H9 (cell line): ENCODE measurements at regions not wholly inside any gene's neighbourhood (a gene's known extent, or its start where the extent isn't known, plus 50 kb on each side); places are given as distances from the start of the nearest gene placed in this dataset.
"Not testable (repeated sequence)": the region's sequence is repeated elsewhere in the genome, so short reads cannot be mapped to it uniquely, and the experiment has no call there.

Experiments
- DNase-seq: peaks from one replicate; pipeline ENCODE4 v3.0.0-alpha.2; 2017
- H2AFZ ChIP-seq: one replicate; pipeline ENCODE4 v1.6.1; 2013; ENCODE audit warnings: mild to moderate bottlenecking, low read length, control low read depth, moderate library complexity
- H2AK5ac ChIP-seq: 2 replicates; pipeline ENCODE4 v1.6.1; 2013; ENCODE audit warnings: low read length, control low read depth, mixed read lengths; ENCODE audit not compliant: insufficient read length
- H2BK120ac ChIP-seq: one replicate; pipeline ENCODE4 v1.6.1; 2013; ENCODE audit warnings: low read depth, mild to moderate bottlenecking, low read length, control low read depth, inconsistent platforms; ENCODE audit not compliant: poor library complexity, severe bottlenecking
- H2BK12ac ChIP-seq: 2 replicates; pipeline ENCODE4 v1.6.1; 2013; ENCODE audit warnings: low read length, control low read depth, mixed read lengths, low read depth; ENCODE audit not compliant: insufficient read length
- H2BK15ac ChIP-seq: 2 replicates; pipeline ENCODE4 v1.6.1; 2013; ENCODE audit warnings: low read depth, low read length, control low read depth
- H2BK20ac ChIP-seq: one replicate; pipeline ENCODE4 v1.6.1; 2013; ENCODE audit warnings: low read depth, mild to moderate bottlenecking, low read length, control low read depth, inconsistent platforms; ENCODE audit not compliant: poor library complexity, severe bottlenecking
- H2BK5ac ChIP-seq: 2 replicates; pipeline ENCODE4 v1.6.1; 2013; ENCODE audit warnings: low read length, control low read depth, mixed read lengths; ENCODE audit not compliant: insufficient read length
- H3K14ac ChIP-seq: 2 replicates; pipeline ENCODE4 v1.6.1; 2013; ENCODE audit warnings: low read length, control low read depth; ENCODE audit not compliant: insufficient read depth
- H3K18ac ChIP-seq: 2 replicates; pipeline ENCODE4 v1.6.1; 2013; ENCODE audit warnings: low read depth, mild to moderate bottlenecking, mixed read lengths, low read length, control low read depth; ENCODE audit not compliant: insufficient read length
- H3K23ac ChIP-seq: 2 replicates; pipeline ENCODE4 v1.6.1; 2013; ENCODE audit warnings: low read length, control low read depth, mixed read lengths, low read depth; ENCODE audit not compliant: insufficient read length
- H3K23me2 ChIP-seq: 2 replicates; pipeline ENCODE4 v1.6.1; 2013; ENCODE audit warnings: low read depth, mild to moderate bottlenecking, mixed read lengths, low read length, control low read depth; ENCODE audit not compliant: insufficient read length, poor library complexity, severe bottlenecking
- H3K27ac ChIP-seq: 2 replicates; pipeline ENCODE4 v1.5.1; 2013; ENCODE audit warnings: low read length, control low read depth, mixed read lengths, low read depth; ENCODE audit not compliant: insufficient read length
- H3K27me3 ChIP-seq: 2 replicates; pipeline ENCODE4 v1.6.1; 2013; ENCODE audit warnings: low read length, control low read depth, inconsistent platforms; ENCODE audit not compliant: insufficient read depth
- H3K4ac ChIP-seq: 2 replicates; pipeline ENCODE4 v1.6.1; 2013; ENCODE audit warnings: low read depth, mild to moderate bottlenecking, control low read depth, inconsistent platforms, low read length, moderate library complexity
- H3K4me1 ChIP-seq: 2 replicates; pipeline ENCODE4 v1.6.1; 2013; ENCODE audit warnings: low read length, control low read depth, inconsistent platforms; ENCODE audit not compliant: insufficient read depth
- H3K4me2 ChIP-seq: 2 replicates; pipeline ENCODE4 v1.6.1; 2013; ENCODE audit warnings: low read length, control low read depth, mixed read lengths; ENCODE audit not compliant: insufficient read length, insufficient read depth
- H3K56ac ChIP-seq: 2 replicates; pipeline ENCODE4 v1.6.1; 2013; ENCODE audit warnings: low read depth, mild to moderate bottlenecking, mixed read lengths, low read length, control low read depth; ENCODE audit not compliant: insufficient read length
- H3K79me1 ChIP-seq: 2 replicates; pipeline ENCODE4 v1.6.1; 2013; ENCODE audit warnings: low read depth, mild to moderate bottlenecking, moderate library complexity, low read length, control low read depth, inconsistent platforms; ENCODE audit not compliant: insufficient read depth, poor library complexity, severe bottlenecking
- H3K79me2 ChIP-seq: 2 replicates; pipeline ENCODE4 v1.6.1; 2013; ENCODE audit warnings: low read length, control low read depth, inconsistent platforms; ENCODE audit not compliant: insufficient read depth
- H3K9ac ChIP-seq: 2 replicates; pipeline ENCODE4 v1.6.1; 2013; ENCODE audit warnings: low read length, control low read depth, mixed read lengths; ENCODE audit not compliant: insufficient read length; ENCODE audit errors: extremely low read depth
- H3K9me3 ChIP-seq: one replicate; pipeline ENCODE4 v1.6.1; 2013; ENCODE audit warnings: low read depth, low read length, inconsistent platforms; ENCODE audit not compliant: control insufficient read depth
- H3T11ph ChIP-seq: one replicate; pipeline ENCODE4 v1.6.1; 2013; ENCODE audit warnings: mild to moderate bottlenecking, low read length, control low read depth, inconsistent platforms
- H4K20me1 ChIP-seq: one replicate; pipeline ENCODE4 v1.6.1; 2013; ENCODE audit not compliant: control insufficient read depth, insufficient read length, insufficient read depth
- H4K5ac ChIP-seq: 2 replicates; pipeline ENCODE4 v1.6.1; 2013; ENCODE audit warnings: low read depth, mild to moderate bottlenecking, mixed read lengths, low read length, control low read depth; ENCODE audit not compliant: insufficient read length
- H4K8ac ChIP-seq: replicated peaks from 2 replicates; pipeline ENCODE4 v1.6.1; 2013; ENCODE audit warnings: low read length, control low read depth, mixed read lengths, low read depth; ENCODE audit not compliant: insufficient read length
- H4K91ac ChIP-seq: 2 replicates; pipeline ENCODE4 v1.6.1; 2013; ENCODE audit warnings: low read depth, mild to moderate bottlenecking, moderate library complexity, mixed read lengths, low read length, control low read depth; ENCODE audit not compliant: insufficient read length
- H3K27ac Mint-ChIP-seq, 3 experiments: 2 replicates in 2 of 3; 3 replicates in 1 of 3; pipeline ENCODE4 v1.8.0; 2020 to 2021; ENCODE audit warnings: mixed read lengths in 3 of 3, mild to moderate bottlenecking in 1 of 3, moderate library complexity in 1 of 3
- H3K27me3 Mint-ChIP-seq: 2 replicates; pipeline ENCODE4 v1.8.0; 2021; ENCODE audit warnings: low read depth, mild to moderate bottlenecking, moderate library complexity, mixed read lengths
- H3K36me3 Mint-ChIP-seq, 3 experiments: 2 replicates in 2 of 3; 3 replicates in 1 of 3; pipeline ENCODE4 v1.8.0; 2020 to 2021; ENCODE audit warnings: low read depth in 3 of 3, mixed read lengths in 3 of 3; ENCODE audit not compliant: insufficient read depth in 1 of 3
- H3K4me1 Mint-ChIP-seq, 2 experiments: 2 replicates each; pipeline ENCODE4 v1.8.0; 2020; ENCODE audit warnings: mixed read lengths in 2 of 2
- H3K4me3 Mint-ChIP-seq, 2 experiments: 2 replicates in 1 of 2; 3 replicates in 1 of 2; pipeline ENCODE4 v1.8.0; 2020 to 2021; ENCODE audit warnings: mild to moderate bottlenecking in 2 of 2, mixed read lengths in 2 of 2, moderate library complexity in 1 of 2
- H3K9me3 Mint-ChIP-seq, 2 experiments: 2 replicates in 1 of 2; 3 replicates in 1 of 2; pipeline ENCODE4 v1.8.0; 2020; ENCODE audit warnings: mild to moderate bottlenecking in 2 of 2, mixed read lengths in 2 of 2, moderate library complexity in 1 of 2
- WGBS: extraction: QIAGEN DNeasy Blood & Tissue Kit; methylation state at CpG from one replicate; pipeline ENCODE4 v1.1.7; 2013; ENCODE audit warnings: missing lambda C conversion rate, low lambda C conversion rate, mixed read lengths; ENCODE audit not compliant: insufficient read length; ENCODE audit errors: extremely low coverage; 5-methylcytosine and 5-hydroxymethylcytosine counted together

- not testable (repeated sequence) for H4K8ac ChIP-seq, H3K56ac ChIP-seq, DNase-seq, H3K4me1 ChIP-seq, H2BK120ac ChIP-seq, H3T11ph ChIP-seq, H3K27me3 Mint-ChIP-seq, H4K91ac ChIP-seq, H3K27ac Mint-ChIP-seq, H3K9ac ChIP-seq, H3K4ac ChIP-seq, H3K14ac ChIP-seq, H2BK20ac ChIP-seq, H3K27ac ChIP-seq, H3K9me3 Mint-ChIP-seq, H2BK12ac ChIP-seq, H3K9me3 ChIP-seq, H3K79me2 ChIP-seq, H3K36me3 Mint-ChIP-seq, H2AFZ ChIP-seq, H3K4me3 Mint-ChIP-seq, H3K23me2 ChIP-seq, H3K18ac ChIP-seq, H2BK5ac ChIP-seq, H3K27me3 ChIP-seq, H3K79me1 ChIP-seq, H3K4me1 Mint-ChIP-seq, H2AK5ac ChIP-seq, H3K23ac ChIP-seq, H3K4me2 ChIP-seq, H2BK15ac ChIP-seq, H4K20me1 ChIP-seq, H4K5ac ChIP-seq
- no CpG with 5 or more reads among the region's 1 CpG for whole genome bisulfite sequencing
Observed at GRCh38 chr1:83373018-83373417, 625.9 kb downstream of the TTLL7 start.

GRCh38 chr1:83369853-83370252, 629.1 kb downstream of the TTLL7 start:
- H4K20me1 ChIP-seq, H3K9me3 Mint-ChIP-seq, H4K5ac ChIP-seq, H3K18ac ChIP-seq, H3K36me3 Mint-ChIP-seq, H3K4ac ChIP-seq, H3K9me3 ChIP-seq, H3K27me3 ChIP-seq, H3K23me2 ChIP-seq, H2AK5ac ChIP-seq, H3K27me3 Mint-ChIP-seq, H3K4me2 ChIP-seq, H2BK120ac ChIP-seq, H2BK20ac ChIP-seq, H2BK15ac ChIP-seq, H2BK12ac ChIP-seq, H4K91ac ChIP-seq, H3K27ac ChIP-seq, H3K4me1 Mint-ChIP-seq, H3K56ac ChIP-seq, H3T11ph ChIP-seq, H3K4me3 Mint-ChIP-seq, H2AFZ ChIP-seq, H3K79me2 ChIP-seq, H3K9ac ChIP-seq, H3K27ac Mint-ChIP-seq, DNase-seq, H2BK5ac ChIP-seq, H3K14ac ChIP-seq, H4K8ac ChIP-seq, H3K23ac ChIP-seq, H3K4me1 ChIP-seq, H3K79me1 ChIP-seq: not testable (repeated sequence)
- WGBS = no CpG with 5 or more reads among the region's 3 CpGs
